HepG2 (cell line): ENCODE measurements at regions not wholly inside any gene's neighbourhood (a gene's known extent, or its start where the extent isn't known, plus 50 kb on each side); places are given as distances from the start of the nearest gene placed in this dataset.

Experiments used
- ATAC-seq: fragments of 200-7000 bp; cut with Tn5 transposase; 3 replicates; pipeline ENCODE4 v1.9.1; 2020; ENCODE audit warnings: mild to moderate bottlenecking, moderate library complexity
- BruUV-seq: library from RNA; stranded (reverse); fragments of 400-500 nt; replicated peaks from 2 replicates; lab custom pipeline; 2021; lab: Mats Ljungman, UMichigan
- CTCF ChIA-PET: fragments of 300-600 bp; formaldehyde crosslinking; extraction: SDS; loops from one replicate; lab custom pipeline; 2021; ENCODE audit warnings: low total read pairs, inconsistent platforms, low intra/inter-chr PET ratio; lab: Yijun Ruan, JAX
- POLR2A ChIA-PET: fragments of 350-600 bp; sonication (Branson Sonifier 250); formaldehyde crosslinking; loops from one replicate; lab custom pipeline; 2020; ENCODE audit warnings: antibody characterized with exemption, inconsistent platforms; lab: Yijun Ruan, JAX
- DNase-seq: peaks from one replicate; pipeline ENCODE4 v3.0.0-alpha.2; 2015; ENCODE audit warnings: low spot score
- FAIRE-seq: peaks from 3 replicates; lab custom pipeline; 2011; peaks lifted over from hg19 to GRCh38; lab: Jason Lieb, UNC
- H2AFZ ChIP-seq: one replicate; pipeline ENCODE4 v1.6.1; 2011; ENCODE audit warnings: low read length, inconsistent platforms
- H3K27ac ChIP-seq: fragments of 300-600 bp; 3 replicates; pipeline ENCODE4 v1.8.0; 2011; ENCODE audit warnings: mixed run types, mild to moderate bottlenecking, mixed read lengths, low read length, inconsistent platforms; ENCODE audit not compliant: insufficient read depth; ENCODE audit errors: extremely low read length
- H3K27me3 ChIP-seq, 2 experiments: fragments of 200-600 bp in 1 of 2; 2 replicates in 1 of 2; 3 replicates in 1 of 2; pipeline versions ENCODE4 v1.6.0 to v1.8.0; 2011; ENCODE audit warnings: low read length in 2 of 2, mild to moderate bottlenecking in 2 of 2, moderate library complexity in 2 of 2, inconsistent platforms in 1 of 2; ENCODE audit not compliant: insufficient read depth in 2 of 2, control insufficient read depth in 1 of 2
- H3K36me3 ChIP-seq, 2 experiments: fragments of 200-600 bp in 1 of 2; replicated peaks in 1 of 2; 2 replicates in 1 of 2; 3 replicates in 1 of 2; pipeline versions ENCODE4 v1.5.1 to v1.8.0; 2011; ENCODE audit warnings: low read length in 2 of 2, inconsistent platforms in 1 of 2; ENCODE audit not compliant: insufficient read depth in 2 of 2, control insufficient read depth in 1 of 2
- H3K4me1 ChIP-seq: 2 replicates; pipeline ENCODE4 v1.5.1; 2012; ENCODE audit warnings: low read length, inconsistent platforms; ENCODE audit not compliant: insufficient read depth
- H3K4me2 ChIP-seq: 2 replicates; pipeline ENCODE4 v1.6.0; 2011; ENCODE audit warnings: low read depth, low read length, inconsistent platforms
- H3K4me3 ChIP-seq, 3 experiments: fragments of 200-600 bp in 1 of 3; sonication (generic), shearing (Covaris generic) in 1 of 3; replicated peaks in 1 of 3; 2 replicates each; pipeline ENCODE4 v1.5.1; 2011 to 2016; ENCODE audit warnings: low read length in 3 of 3, inconsistent platforms in 2 of 3, low read depth in 2 of 3, mild to moderate bottlenecking in 2 of 3, control low read depth in 1 of 3, mixed read lengths in 1 of 3; ENCODE audit not compliant: insufficient read depth in 1 of 3
- H3K79me2 ChIP-seq: one replicate; pipeline ENCODE4 v1.6.1; 2011; ENCODE audit warnings: low read length, inconsistent platforms; ENCODE audit not compliant: insufficient read depth
- H3K9ac ChIP-seq: 2 replicates; pipeline ENCODE4 v1.6.0; 2011; ENCODE audit warnings: mild to moderate bottlenecking, low read depth, low read length, inconsistent platforms; ENCODE audit not compliant: insufficient read depth
- H3K9me3 ChIP-seq: 2 replicates; pipeline ENCODE4 v1.5.1; 2012; ENCODE audit warnings: mild to moderate bottlenecking, low read length
- H4K20me1 ChIP-seq: 2 replicates; pipeline ENCODE4 v1.6.0; 2011; ENCODE audit warnings: inconsistent platforms, mild to moderate bottlenecking, low read length, moderate library complexity; ENCODE audit not compliant: insufficient read depth
- CEBPB ChIP-seq: IDR thresholded peaks from 2 replicates; pipeline ENCODE4 v1.6.1; 2011; ENCODE audit warnings: low read depth, low read length, improper control_type of control experiment, borderline replicate concordance
- CEBPG ChIP-seq: IDR thresholded peaks from 2 replicates; pipeline ENCODE4 v1.6.1; 2016
- ETV6 ChIP-seq: sonication (generic); formaldehyde crosslinking; conservative IDR thresholded peaks from 2 replicates; pipeline ENCODE4 v1.4.0; 2020; ENCODE audit warnings: missing genetic modification reagents
- MATR3 ChIP-seq: sonication (generic); formaldehyde crosslinking; IDR thresholded peaks from 2 replicates; pipeline ENCODE4 v1.4.0; 2020; ENCODE audit warnings: missing genetic modification reagents
- MZF1 ChIP-seq: sonication (generic); formaldehyde crosslinking; IDR thresholded peaks from 2 replicates; pipeline ENCODE4 v1.8.1; 2023; ENCODE audit warnings: mild to moderate bottlenecking, missing genetic modification reagents, borderline replicate concordance
- NR2F1 ChIP-seq, 2 experiments: fragments of 450-650 bp in 1 of 2; formaldehyde crosslinking in 1 of 2; IDR thresholded peaks; 2 replicates each; pipeline versions ENCODE4 v1.5.0 to v1.6.1; 2016 to 2020; ENCODE audit warnings: mild to moderate bottlenecking in 1 of 2, missing compliant biosample characterization in 1 of 2, missing genetic modification reagents in 1 of 2, moderate library complexity in 1 of 2
- RAD21 ChIP-seq: fragments of 450-650 bp; formaldehyde crosslinking; IDR thresholded peaks from 2 replicates; pipeline ENCODE4 v1.5.0; 2020; ENCODE audit warnings: mild to moderate bottlenecking
- ZBTB3 ChIP-seq: sonication (generic); formaldehyde crosslinking; IDR thresholded peaks from 2 replicates; pipeline ENCODE4 v1.4.0; 2020; ENCODE audit warnings: low read depth, mild to moderate bottlenecking, moderate library complexity, missing genetic modification reagents, borderline replicate concordance
- ZNF570 ChIP-seq: sonication (generic); formaldehyde crosslinking; IDR thresholded peaks from 2 replicates; pipeline ENCODE4 v1.4.0; 2020; ENCODE audit warnings: mild to moderate bottlenecking, missing genetic modification reagents, borderline replicate concordance
- ZNF800 ChIP-seq: sonication (generic); formaldehyde crosslinking; IDR thresholded peaks from 2 replicates; pipeline ENCODE4 v1.4.0; 2020; ENCODE audit warnings: missing genetic modification reagents
- ZSCAN30 ChIP-seq: sonication (generic); formaldehyde crosslinking; IDR thresholded peaks from 2 replicates; pipeline ENCODE4 v1.5.0; 2020; ENCODE audit warnings: mild to moderate bottlenecking, missing genetic modification reagents
- WGBS: methylation state at CpG from one replicate; pipeline ENCODE4 v1.1.6; 2017; ENCODE audit warnings: low lambda C conversion rate; 5-methylcytosine and 5-hydroxymethylcytosine counted together
- in situ Hi-C: cut with HindIII; loops from 2 replicates; pipeline ENCODE4 v1.10.0; 2017; ENCODE audit warnings: low pct_unique_long_range_greater_than_20kb; ENCODE audit not compliant: extremely low pct_ligation_motif_present
- intact Hi-C: fragments of 100-400 bp; cut with micrococcal nuclease; formaldehyde crosslinking; loops from one replicate; pipeline ENCODE4 v1.10.0; 2022; ENCODE audit not compliant: unreplicated experiment

GRCh38 chr5:74560245-74560644, 80.3 kb downstream of the ENC1 start (continued):
- TF ChIP-seq ZNF800 (CRISPR knock-in tag) (no peak), NR2F1 (CRISPR knock-in tag; IDR thresholded peaks at IDR 0.05) (no peak), ZNF570 (CRISPR knock-in tag) (no peak), ZBTB3 (CRISPR knock-in tag) (no peak), MZF1 (CRISPR knock-in tag) (no peak)

- WGBS, result 50% methylated on average over 6 of the region's 6 CpGs
- in situ Hi-C loops, result no loop called here
- CTCF ChIA-PET, result no interaction called here
- FAIRE-seq (peak; percentile 4), ATAC-seq (no peak)
- Histone ChIP-seq H3K27ac (no peak overlapping the region), H2AFZ (no peak overlapping the region), H3K79me2 (no peaks in the 10 kb centered on the region), H3K9me3 (no peaks in the 10 kb centered on the region), H3K36me3 (no peaks in the 10 kb centered on the region), H3K4me1 (0 out of 2 replicates have a peak, but pooled peaks cover 6% of the 10 kb centered on the region), H3K27me3 (no peaks in the 10 kb centered on the region; a peak in 1 of 5 replicates), H3K4me3 (no peak overlapping the region), H3K4me2 (no peak overlapping the region)
- no TSS peak for BruUV-seq
- POLR2A ChIA-PET, result no interaction called here
- TF ChIP-seq ZSCAN30 (CRISPR knock-in tag) (no peak), MATR3 (CRISPR knock-in tag) (no peak), RAD21 (CRISPR knock-in tag) (no peak), ETV6 (CRISPR knock-in tag) (no peak), CEBPG (CRISPR knock-in tag) (0 out of 2 replicates have a peak, but pooled peaks have one; percentile 6), CEBPB (peak; percentile 57; the same call in 1 of the 2 replicates)
- TF ChIP-seq, all 625 proteins: peak for 2
- no peak overlapping the region for H3K9ac ChIP-seq
- DNase-seq, result no peak
- H4K20me1 ChIP-seq, result no peaks in the 10 kb centered on the region
- intact Hi-C loops, result no loop called here
Measured at GRCh38 chr5:74556631-74557595, 83.6 kb downstream of the ENC1 start.
